ENCODE measurements at regions not wholly inside any gene's neighbourhood (a gene's known extent, or its start where the extent isn't known, plus 50 kb on each side); places are given as distances from the start of the nearest gene placed in this dataset.

GRCh38 chr5:142508591-142508990, 177.3 kb downstream of the FGF1 start:
- TF ChIP-seq CTCF (conservative IDR thresholded peaks at IDR 0.05) (no peak), EZH2 (IDR thresholded peaks at IDR 0.05; ENCODE audit: low read depth) (no peak)

Measured in PC-9 (cell line).